ENCODE measurements at regions not wholly inside any gene's neighbourhood (a gene's known extent, or its start where the extent isn't known, plus 50 kb on each side); places are given as distances from the start of the nearest gene placed in this dataset.
A peak's percentile ranks its signal among the peaks of the same experiment; 100 is the strongest.
"Not testable (repeated sequence)": the region's sequence is repeated elsewhere in the genome, so short reads cannot be mapped to it uniquely, and the experiment has no call there.

GRCh38 chr15:62371683-62372082 lies 206.6 kb upstream of the C2CD4B start:
- not testable (repeated sequence) for DNase-seq (ENCODE audit: low read depth)

GRCh38 chr15:62377736-62378480 lies 212.8 kb upstream of the C2CD4B start:
- DNase-seq (ENCODE audit: low read depth): no peak

GRCh38 chr15:62378772-62379498 lies 213.8 kb upstream of the C2CD4B start:
- DNase-seq (ENCODE audit: low read depth): no peak

GRCh38 chr15:62380011-62380410 lies 214.9 kb upstream of the C2CD4B start:
- no peak for DNase-seq (ENCODE audit: low read depth)

- DNase-seq (ENCODE audit: low read depth): no peak
These were observed 217.0 kb upstream of the C2CD4B start for GRCh38 chr15:62382046-62382445.

- DNase-seq (ENCODE audit: low read depth): peak; percentile 29
These were observed 225.1 kb upstream of the C2CD4B start, which contains the start of gene TLN2 for GRCh38 chr15:62389885-62390790. Gene TLN2 (plus strand): TSS chr15:62390550.

GRCh38 chr15:62390791-62391640 lies 225.9 kb upstream of the C2CD4B start:
- DNase-seq (ENCODE audit: low read depth): no peak

- no peak for DNase-seq (ENCODE audit: low read depth)
These were observed 226.7 kb upstream of the C2CD4B start for GRCh38 chr15:62391641-62392262.

GRCh38 chr15:62392376-62392775 lies 227.3 kb upstream of the C2CD4B start:
- DNase-seq (ENCODE audit: low read depth): no peak

- no peak for DNase-seq (ENCODE audit: low read depth)
These were observed 228.1 kb upstream of the C2CD4B start for GRCh38 chr15:62393196-62393595.

- no peak for DNase-seq (ENCODE audit: low read depth)
These were observed 229.0 kb upstream of the C2CD4B start for GRCh38 chr15:62394079-62394478.

- no peak for DNase-seq (ENCODE audit: low read depth)
These were observed 235.7 kb upstream of the C2CD4B start for GRCh38 chr15:62400778-62401177.

- no peak for DNase-seq (ENCODE audit: low read depth)
These were observed 237.6 kb upstream of the C2CD4B start for GRCh38 chr15:62402687-62403086.

GRCh38 chr15:62403164-62403809 lies 238.2 kb upstream of the C2CD4B start:
- DNase-seq (ENCODE audit: low read depth): peak; percentile 58

- DNase-seq (ENCODE audit: low read depth): no peak
These were observed 239.3 kb upstream of the C2CD4B start for GRCh38 chr15:62404194-62404985.

- DNase-seq (ENCODE audit: low read depth): no peak
These were observed 241.3 kb upstream of the C2CD4B start for GRCh38 chr15:62406305-62406891.

- DNase-seq (ENCODE audit: low read depth): no peak
These were observed 242.1 kb upstream of the C2CD4B start for GRCh38 chr15:62407216-62407615.

GRCh38 chr15:62407962-62408361 lies 242.9 kb upstream of the C2CD4B start:
- no peak for DNase-seq (ENCODE audit: low read depth)

GRCh38 chr15:62409466-62409865 lies 244.4 kb upstream of the C2CD4B start:
- no peak for DNase-seq (ENCODE audit: low read depth)
